Smooth muscle cell (in vitro differentiated cells): ENCODE measurements at regions not wholly inside any gene's neighbourhood (a gene's known extent, or its start where the extent isn't known, plus 50 kb on each side); places are given as distances from the start of the nearest gene placed in this dataset.
"Not testable (repeated sequence)": the region's sequence is repeated elsewhere in the genome, so short reads cannot be mapped to it uniquely, and the experiment has no call there.

Experiments used
- DNase-seq: peaks from one replicate; lab custom pipeline; 2025; ENCODE audit not compliant: unreplicated experiment; lab: John Stamatoyannopoulos, UW
- H2AFZ ChIP-seq: fragments of 200-600 bp; sonication (generic); 2 replicates; pipeline ENCODE4 v1.6.0; 2016; ENCODE audit warnings: antibody characterized with exemption, low read depth, mild to moderate bottlenecking
- H3F3A ChIP-seq: fragments of 200-600 bp; sonication (generic); 2 replicates; pipeline ENCODE4 v1.6.0; 2017; ENCODE audit warnings: antibody characterized with exemption, low read depth
- H3K27ac ChIP-seq: fragments of 200-600 bp; sonication (generic); 2 replicates; pipeline ENCODE4 v1.5.1; 2016; ENCODE audit warnings: low read depth, mild to moderate bottlenecking
- H3K27me3 ChIP-seq: fragments of 200-600 bp; sonication (generic); 2 replicates; pipeline ENCODE4 v1.6.1; 2016; ENCODE audit warnings: low read depth, mild to moderate bottlenecking
- H3K36me3 ChIP-seq: fragments of 200-600 bp; sonication (generic); 2 replicates; pipeline ENCODE4 v1.5.1; 2016; ENCODE audit warnings: low read depth
- H3K4me1 ChIP-seq: fragments of 200-600 bp; sonication (generic); 2 replicates; pipeline ENCODE4 v1.5.1; 2016; ENCODE audit warnings: low read depth
- H3K4me2 ChIP-seq: fragments of 200-600 bp; sonication (generic); 2 replicates; pipeline ENCODE4 v1.6.0; 2016; ENCODE audit warnings: mild to moderate bottlenecking
- H3K4me3 ChIP-seq: fragments of 200-600 bp; sonication (generic); 2 replicates; pipeline ENCODE4 v1.5.1; 2016; ENCODE audit warnings: mild to moderate bottlenecking
- H3K79me2 ChIP-seq: fragments of 200-600 bp; sonication (generic); 2 replicates; pipeline ENCODE4 v1.6.0; 2016; ENCODE audit warnings: low read depth, mild to moderate bottlenecking
- H3K9ac ChIP-seq: fragments of 200-600 bp; sonication (generic); 2 replicates; pipeline ENCODE4 v1.6.0; 2016; ENCODE audit warnings: low read depth
- H3K9me3 ChIP-seq: fragments of 200-600 bp; sonication (generic); replicated peaks from 2 replicates; pipeline ENCODE4 v1.5.1; 2016; ENCODE audit warnings: low read depth
- H4K20me1 ChIP-seq: fragments of 200-600 bp; sonication (generic); 2 replicates; pipeline ENCODE4 v1.6.0; 2016; ENCODE audit warnings: low read depth
- CTCF ChIP-seq: fragments of 200-600 bp; sonication (generic); IDR thresholded peaks from 2 replicates; pipeline ENCODE4 v1.5.1; 2017; ENCODE audit warnings: borderline replicate concordance, mild to moderate bottlenecking, antibody characterized with exemption; ENCODE audit not compliant: insufficient read depth, poor library complexity, severe bottlenecking
- WGBS: methylation state at CpG from one replicate; pipeline ENCODE4 v1.1.7; 2016; ENCODE audit warnings: low lambda C conversion rate; 5-methylcytosine and 5-hydroxymethylcytosine counted together

GRCh38 chr12:20089077-20089476 lies 279.3 kb upstream of the PDE3A start:
- no peaks in the 10 kb centered on the region for H4K20me1 ChIP-seq
- no peak overlapping the region for H3K4me2 ChIP-seq
- H3K27me3 ChIP-seq = no peaks in the 10 kb centered on the region
- no peaks in the 10 kb centered on the region for H3K9me3 ChIP-seq
- H3K27ac ChIP-seq = no peak overlapping the region
- no peak overlapping the region for H3K9ac ChIP-seq
- WGBS = 93% methylated on average over 6 of the region's 6 CpGs
- no peaks in the 10 kb centered on the region for H3K4me1 ChIP-seq
- TF ChIP-seq CTCF = no peak
- H3K36me3 ChIP-seq = no peaks in the 10 kb centered on the region
- no peak overlapping the region for H2AFZ ChIP-seq
- no peak overlapping the region for H3K4me3 ChIP-seq
- no peaks in the 10 kb centered on the region for H3F3A ChIP-seq
- no peak for DNase-seq
- H3K79me2 ChIP-seq = no peaks in the 10 kb centered on the region

DNA sequence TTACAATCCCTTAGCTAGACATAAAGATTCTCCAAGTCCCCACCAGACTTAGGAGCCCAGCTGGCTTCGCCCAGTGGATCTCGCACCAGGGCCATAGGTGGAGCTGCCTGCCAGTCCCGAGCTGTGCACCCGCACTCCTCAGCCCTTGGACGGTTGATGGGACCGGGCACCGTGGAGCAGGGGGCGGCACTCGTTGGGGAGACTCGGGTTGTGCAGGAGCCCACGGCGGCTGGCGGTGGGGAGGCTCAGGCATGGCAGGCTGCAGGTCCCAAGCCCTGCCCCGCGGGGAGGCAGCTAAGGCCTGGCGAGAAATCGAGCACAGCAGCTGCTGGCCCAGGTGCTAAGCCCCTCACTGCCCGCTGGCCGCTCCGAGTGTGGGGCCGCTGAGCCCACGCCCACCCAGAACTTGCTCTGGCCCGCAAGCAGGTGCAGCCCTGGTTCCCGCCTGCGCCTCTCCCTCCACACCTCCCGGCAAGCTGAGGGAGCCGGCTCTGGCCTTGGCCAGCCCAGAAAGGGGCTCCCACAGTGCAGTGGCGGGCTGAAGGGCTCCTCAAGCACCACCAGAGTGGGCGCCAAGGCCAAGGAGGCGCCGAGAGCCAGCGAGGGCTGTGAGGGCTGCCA lies 275.0 kb upstream of the PDE3A start:
- not testable (repeated sequence) for H3K79me2 ChIP-seq, H3K4me2 ChIP-seq, H3K27me3 ChIP-seq, H3K36me3 ChIP-seq, H3K4me1 ChIP-seq, H3K27ac ChIP-seq, H2AFZ ChIP-seq, H3K9me3 ChIP-seq, H3K4me3 ChIP-seq, H4K20me1 ChIP-seq, H3K9ac ChIP-seq, H3F3A ChIP-seq, DNase-seq
- 92% methylated on average over 32 of the region's 32 CpGs for WGBS

GRCh38 chr12:20096430-20096829 lies 271.9 kb upstream of the PDE3A start:
- Histone ChIP-seq H3K9me3 (no peaks in the 10 kb centered on the region), H3K4me3 (no peak overlapping the region), H4K20me1 (no peaks in the 10 kb centered on the region), H3K36me3 (no peaks in the 10 kb centered on the region), H3K4me2 (no peak overlapping the region), H3K4me1 (peaks cover 6% of the 10 kb centered on the region), H3F3A (no peaks in the 10 kb centered on the region), H3K79me2 (no peaks in the 10 kb centered on the region), H3K9ac (no peak overlapping the region), H2AFZ (no peak overlapping the region), H3K27me3 (no peaks in the 10 kb centered on the region), H3K27ac (no peak overlapping the region)
- no peak for TF ChIP-seq CTCF
- 75% methylated on average over 6 of the region's 6 CpGs for WGBS
- no peak for DNase-seq

DNA sequence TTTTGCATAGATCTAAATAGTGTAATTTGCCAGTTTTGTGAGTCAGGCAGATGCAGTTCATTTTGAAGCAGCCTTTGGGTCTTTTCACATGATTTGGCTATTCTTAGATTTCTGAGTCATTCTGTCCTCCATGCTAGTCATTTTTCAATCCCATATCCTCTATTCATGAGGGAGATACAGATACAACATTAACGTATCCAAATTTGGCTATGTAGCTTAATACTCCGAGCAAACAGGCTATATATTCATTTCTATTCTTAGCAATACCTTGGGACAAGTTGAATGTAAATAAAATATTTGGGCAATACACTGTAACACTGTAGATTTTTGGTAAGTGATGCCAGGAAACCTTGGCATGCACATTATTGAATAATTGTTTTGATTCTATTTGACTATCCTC lies 270.7 kb upstream of the PDE3A start:
- no peaks in the 10 kb centered on the region for H3K9me3 ChIP-seq
- no peak overlapping the region for H3K4me2 ChIP-seq
- DNase-seq = no peak
- no peak for TF ChIP-seq CTCF
- no peaks in the 10 kb centered on the region for H3F3A ChIP-seq
- H2AFZ ChIP-seq = no peak overlapping the region
- 65% methylated on average over 2 of the region's 2 CpGs for WGBS
- H3K27ac ChIP-seq = no peak overlapping the region
- no peaks in the 10 kb centered on the region for H3K27me3 ChIP-seq
- peaks cover 6% of the 10 kb centered on the region for H3K4me1 ChIP-seq
- H3K79me2 ChIP-seq = no peaks in the 10 kb centered on the region
- no peak overlapping the region for H3K4me3 ChIP-seq
- no peaks in the 10 kb centered on the region for H3K36me3 ChIP-seq
- H3K9ac ChIP-seq = no peak overlapping the region
- no peaks in the 10 kb centered on the region for H4K20me1 ChIP-seq
